ENCODE measurements at regions not wholly inside any gene's neighbourhood (a gene's known extent, or its start where the extent isn't known, plus 50 kb on each side); places are given as distances from the start of the nearest gene placed in this dataset.

- TF ChIP-seq YY1 (IDR thresholded peaks at IDR 0.05; ENCODE audit: insufficient read depth, insufficient read length) (no peak), ZNF274 (IDR thresholded peaks at IDR 0.05; ENCODE audit: low read depth, low read length) (no peak)
Observed at GRCh38 chr9:82170866-82171265, 182.3 kb downstream of the SPATA31D1 start.
